ENCODE measurements at regions not wholly inside any gene's neighbourhood (a gene's known extent, or its start where the extent isn't known, plus 50 kb on each side); places are given as distances from the start of the nearest gene placed in this dataset.
"Not testable (repeated sequence)": the region's sequence is repeated elsewhere in the genome, so short reads cannot be mapped to it uniquely, and the experiment has no call there.

- TF ChIP-seq CTCF (IDR thresholded peaks at IDR 0.05; ENCODE audit: low read depth, low read length); EZH2phosphoT487 (IDR thresholded peaks at IDR 0.05; ENCODE audit: low read depth): not testable (repeated sequence)
These were observed 1199.0 kb downstream of the TYW1 start for GRCh38 chr7:68195642-68196041.

All from OCI-LY3 (cell line).